Hematopoietic multipotent progenitor cell (in vitro differentiated cells): ENCODE measurements at regions not wholly inside any gene's neighbourhood (a gene's known extent, or its start where the extent isn't known, plus 50 kb on each side); places are given as distances from the start of the nearest gene placed in this dataset.
"Not testable (repeated sequence)": the region's sequence is repeated elsewhere in the genome, so short reads cannot be mapped to it uniquely, and the experiment has no call there.

Experiments used
- DNase-seq, 3 donors: peaks; one replicate each; pipeline ENCODE4 v3.0.0-alpha.2; 2011 to 2015; ENCODE audit warnings: low read depth in 2 of 3, low spot score in 2 of 3

- DNase-seq: no peak
Observed at GRCh38 chr17:31721291-31722025, 137.6 kb downstream of the COPRS start.

- not testable (repeated sequence) for DNase-seq
Observed at GRCh38 chr17:31717251-31717650, 141.8 kb downstream of the COPRS start.

GRCh38 chr17:31715446-31715845, 143.6 kb downstream of the COPRS start:
- peak in 2 of 3 donors; percentile 35 to 65 for DNase-seq

DNA sequence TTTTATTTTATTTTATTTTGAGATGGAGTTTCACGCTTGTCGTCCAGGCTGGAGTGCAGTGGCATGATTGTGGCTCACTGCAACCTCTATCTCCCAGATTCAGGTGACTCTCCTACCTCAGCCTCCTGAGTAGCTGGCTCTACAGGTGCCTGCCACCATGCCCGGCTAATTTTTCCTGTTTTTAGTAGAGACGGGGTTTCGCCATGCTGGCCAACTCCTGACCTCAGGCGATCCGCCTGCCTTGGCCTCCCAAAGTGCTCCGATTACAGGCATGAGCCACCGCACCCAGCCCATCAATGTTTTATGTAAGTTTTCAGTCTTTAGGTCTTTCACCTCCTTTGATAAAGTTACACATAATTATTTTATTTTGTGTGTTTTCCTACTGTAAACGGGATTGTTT, 154.6 kb downstream of the COPRS start:
- DNase-seq: no peak

- no peak for DNase-seq
Observed at GRCh38 chr17:31702041-31702440, 157.0 kb downstream of the COPRS start.

GRCh38 chr17:31700973-31701372, 158.1 kb downstream of the COPRS start:
- no peak for DNase-seq

GRCh38 chr17:31699886-31700285, 159.2 kb downstream of the COPRS start:
- DNase-seq: no peak

DNA sequence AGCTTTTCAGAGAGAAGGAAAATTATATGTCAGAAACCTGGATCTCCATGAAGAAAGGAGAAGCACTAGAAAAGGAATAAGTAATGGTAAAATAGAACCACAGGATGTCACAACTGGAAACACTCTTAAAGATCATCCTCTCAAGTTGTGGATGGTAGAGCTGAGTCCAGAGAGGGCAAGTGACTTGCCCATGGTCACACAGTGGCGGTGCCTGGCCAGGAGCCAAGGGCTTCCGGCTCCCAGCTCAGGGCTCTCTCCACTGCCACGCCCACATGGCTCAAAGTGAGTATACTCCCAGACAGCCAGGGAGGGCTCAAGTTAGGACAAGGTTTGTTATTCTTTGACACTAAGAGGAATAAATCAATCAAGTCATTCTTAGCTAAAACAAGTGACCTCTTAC, 159.8 kb downstream of the COPRS start:
- DNase-seq: no peak

- DNase-seq: no peak
Observed at GRCh38 chr17:31698751-31699150, 160.3 kb downstream of the COPRS start.

GRCh38 chr17:31697838-31698237, 161.2 kb downstream of the COPRS start:
- DNase-seq: no peak

DNA sequence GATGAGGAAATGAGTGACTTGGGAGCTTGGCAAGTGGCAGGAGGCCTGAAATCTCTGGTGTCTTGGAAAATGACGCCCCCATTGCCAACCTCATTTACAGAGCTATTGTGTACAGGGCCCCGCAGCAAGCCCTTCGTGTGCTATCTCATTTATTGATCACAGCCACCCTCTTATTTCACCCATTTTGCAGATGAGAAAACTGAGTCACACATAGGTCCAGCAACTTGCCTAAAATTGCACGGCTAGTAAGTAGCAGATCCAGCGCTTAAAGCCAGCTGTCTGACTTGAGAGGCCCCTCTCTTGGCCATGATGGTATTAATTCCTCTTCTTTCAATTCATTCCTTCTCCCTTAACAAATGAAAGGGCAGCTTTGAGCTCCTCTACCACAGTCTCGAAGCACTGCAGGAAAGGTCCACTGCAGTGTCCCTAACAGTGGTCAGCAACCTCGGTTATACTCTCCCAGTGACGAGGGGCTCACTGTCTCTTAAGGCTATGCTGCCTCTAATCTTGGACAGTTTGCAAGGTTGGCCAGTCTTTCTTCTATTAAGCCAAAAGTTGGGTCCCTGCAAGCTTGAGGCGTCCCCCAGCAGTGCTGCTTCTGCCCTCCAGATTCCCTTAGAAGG, 162.2 kb downstream of the COPRS start:
- no peak for DNase-seq

DNA sequence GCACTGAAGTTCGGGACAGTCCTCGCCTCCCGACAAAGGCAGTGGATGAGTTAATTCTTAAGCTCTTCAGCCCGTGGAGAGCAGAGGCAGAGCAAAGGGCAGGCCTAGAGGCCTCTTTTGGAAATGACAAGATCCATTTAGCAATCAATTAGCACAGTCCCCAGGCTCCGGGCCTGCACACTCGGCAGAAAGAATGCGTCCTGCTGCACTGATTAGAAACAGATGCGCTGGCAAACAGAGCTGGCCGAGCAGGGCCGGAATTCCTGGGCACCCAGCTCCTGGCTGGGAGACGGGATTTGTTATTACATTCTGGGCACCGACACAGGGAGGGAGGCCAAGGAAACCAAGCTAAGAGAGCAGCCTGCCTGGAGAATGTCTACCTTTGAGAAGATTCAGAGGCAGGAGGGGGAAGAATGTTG, 162.9 kb downstream of the COPRS start:
- DNase-seq: no peak

DNA sequence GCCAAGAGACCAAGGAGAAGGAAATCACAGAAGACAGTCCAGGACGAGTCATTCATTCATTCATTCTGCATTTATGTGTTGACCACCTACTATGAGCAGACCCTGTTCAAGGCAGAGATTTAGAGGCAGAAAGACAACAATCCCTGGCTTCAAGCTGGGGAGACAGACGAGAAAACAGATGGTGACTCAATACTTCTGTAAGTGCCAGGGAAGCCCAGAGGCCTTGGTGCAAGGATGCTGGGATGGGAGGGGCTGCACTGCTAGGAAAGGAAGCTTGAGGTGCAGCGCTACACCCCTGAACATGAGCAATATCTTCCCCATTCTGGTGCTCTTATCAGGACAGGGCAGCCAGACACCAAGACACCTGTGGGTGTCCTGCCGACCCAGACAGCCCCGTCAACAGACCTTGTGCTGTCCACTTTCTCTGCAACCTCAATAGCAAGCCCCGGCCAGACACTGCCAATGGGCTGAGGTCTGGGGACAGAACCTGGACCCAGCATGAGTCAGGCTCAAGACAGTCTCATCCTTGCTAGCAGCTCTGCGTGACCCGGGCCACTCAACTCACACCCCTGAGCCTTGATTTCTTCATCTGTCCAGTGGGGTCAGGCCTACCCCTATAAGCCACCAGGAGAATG, 163.5 kb downstream of the COPRS start:
- no peak for DNase-seq

- no peak for DNase-seq
Observed at GRCh38 chr17:31693433-31694220, 165.4 kb downstream of the COPRS start.

- no peak for DNase-seq
Observed at GRCh38 chr17:31692632-31693031, 166.4 kb downstream of the COPRS start.

DNA sequence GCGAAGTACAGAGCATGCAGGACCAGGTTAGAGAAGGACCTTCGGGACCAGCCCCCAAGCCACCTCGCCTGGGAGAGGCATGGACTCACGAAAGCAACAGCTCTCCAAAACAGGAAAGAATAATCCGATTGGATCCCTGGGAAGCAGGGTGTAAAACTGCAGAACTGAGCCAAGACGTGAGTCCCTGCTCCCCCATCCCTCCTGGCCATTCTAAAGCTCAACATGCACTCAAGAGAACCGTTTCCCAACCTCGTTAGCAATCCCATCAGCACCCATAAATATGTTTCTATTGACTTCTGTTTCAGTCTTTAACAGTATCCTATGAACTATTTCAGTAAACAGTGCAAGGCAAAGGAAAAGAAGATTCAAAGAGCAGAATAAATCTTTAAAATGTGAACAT, 167.0 kb downstream of the COPRS start:
- DNase-seq: no peak

GRCh38 chr17:31691251-31691905, 167.7 kb downstream of the COPRS start:
- DNase-seq: no peak

DNA sequence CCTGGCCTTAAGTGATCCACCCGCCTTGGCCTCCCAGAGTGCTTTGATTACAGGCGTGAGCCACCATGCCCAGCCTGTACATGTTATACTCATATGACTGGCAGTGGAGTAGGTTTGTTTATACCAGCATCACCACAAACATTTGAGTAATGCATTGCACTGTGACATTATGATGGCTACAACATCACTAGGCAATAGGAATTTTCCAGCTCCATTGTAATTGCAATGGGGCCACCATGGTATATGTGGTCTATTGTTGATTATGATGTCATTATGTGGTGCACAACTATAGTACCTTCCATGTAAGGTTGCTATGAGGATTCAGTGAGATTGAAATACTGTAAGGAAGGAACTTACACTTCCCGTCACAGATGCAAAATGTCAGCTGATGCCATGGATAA, 168.9 kb downstream of the COPRS start:
- DNase-seq: no peak

DNA sequence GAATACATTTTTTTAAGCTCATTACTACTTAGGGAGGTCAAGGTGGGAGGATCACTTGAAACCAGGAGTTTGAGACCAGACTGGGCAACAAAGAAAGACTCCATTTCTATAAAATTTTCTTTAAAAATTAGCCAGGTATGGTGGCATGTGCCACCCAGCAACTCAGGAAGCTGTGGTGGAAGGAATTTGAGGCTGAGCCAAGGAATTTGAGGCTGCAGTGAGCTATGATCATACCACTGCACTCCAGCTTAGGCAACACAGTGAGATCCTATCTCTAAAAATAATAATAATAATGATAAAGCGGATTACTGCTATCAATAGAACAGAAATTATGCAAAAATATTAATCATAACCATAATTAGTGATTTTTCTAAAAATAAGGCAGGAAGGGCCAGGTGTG, 170.3 kb downstream of the COPRS start:
- DNase-seq: no peak

DNA sequence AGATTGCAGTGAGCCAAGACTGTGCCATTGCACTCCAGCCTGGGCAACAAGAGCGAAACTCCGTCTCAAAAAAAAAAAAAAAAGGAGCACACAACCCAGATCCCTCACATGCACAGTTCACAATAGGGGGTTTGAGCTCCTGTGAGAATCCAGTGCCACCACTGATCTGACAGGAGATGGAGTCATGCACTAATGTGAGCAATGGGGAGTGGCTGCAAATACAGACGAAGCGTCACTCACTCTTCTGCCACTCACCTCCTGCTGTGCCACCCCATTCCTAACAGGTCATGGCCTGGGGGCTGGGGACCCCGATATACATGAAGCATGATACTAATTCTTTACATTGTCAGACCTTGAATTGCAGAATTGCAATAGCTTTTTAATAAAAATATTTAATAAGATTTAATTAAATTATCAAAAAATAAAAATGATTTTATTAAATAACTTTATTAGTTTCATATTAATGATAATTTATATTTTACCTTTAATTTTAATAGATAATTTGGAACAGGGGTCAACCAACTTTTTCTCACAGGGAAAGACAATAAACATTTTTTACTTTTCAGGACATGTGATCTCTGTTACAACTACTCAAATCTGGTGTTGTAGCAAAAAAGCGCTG, 171.4 kb downstream of the COPRS start:
- no peak for DNase-seq
